H1 (cell line): ENCODE measurements at regions not wholly inside any gene's neighbourhood (a gene's known extent, or its start where the extent isn't known, plus 50 kb on each side); places are given as distances from the start of the nearest gene placed in this dataset.

Source experiments
- CTCF ChIA-PET: fragments of 300-600 bp; sonication (Branson Sonifier 250); formaldehyde crosslinking; loops from one replicate; lab custom pipeline; 2021; ENCODE audit not compliant: partially characterized antibody; lab: Charles Lee
- POLR2A ChIA-PET: fragments of 300-600 bp; sonication (Branson Sonifier 250); formaldehyde crosslinking; loops from one replicate; lab custom pipeline; 2021; ENCODE audit warnings: inconsistent platforms; ENCODE audit not compliant: partially characterized antibody; lab: Charles Lee
- DNase-seq, 2 experiments: peaks; one replicate each; pipeline versions ENCODE4 v3.0.0 to v3.0.0-alpha.2; 2010 to 2022; ENCODE audit warnings: low spot score in 2 of 2, low read depth in 1 of 2, mixed read lengths in 1 of 2
- FAIRE-seq: peaks from 2 replicates; lab custom pipeline; 2011; peaks lifted over from hg19 to GRCh38; lab: Jason Lieb, UNC
- H2AFZ ChIP-seq: 2 replicates; pipeline ENCODE4 v1.8.1; 2012; ENCODE audit warnings: low read length, inconsistent platforms
- H2AK5ac ChIP-seq: 2 replicates; pipeline ENCODE4 v1.6.1; 2013; ENCODE audit warnings: low read depth, low read length
- H2BK120ac ChIP-seq: replicated peaks from 2 replicates; pipeline ENCODE3; 2013; ENCODE audit warnings: low read depth, low read length, inconsistent platforms
- H2BK12ac ChIP-seq: 2 replicates; pipeline ENCODE4 v1.6.1; 2013; ENCODE audit warnings: low read depth, low read length
- H2BK15ac ChIP-seq: 2 replicates; pipeline ENCODE4 v1.6.1; 2013; ENCODE audit warnings: low read length
- H2BK20ac ChIP-seq: 2 replicates; pipeline ENCODE4 v1.6.1; 2013; ENCODE audit warnings: low read length
- H2BK5ac ChIP-seq: 2 replicates; pipeline ENCODE4 v1.6.1; 2013; ENCODE audit warnings: low read depth, low read length
- H3K14ac ChIP-seq: 2 replicates; pipeline ENCODE4 v1.6.1; 2013; ENCODE audit warnings: inconsistent platforms; ENCODE audit not compliant: insufficient read length
- H3K18ac ChIP-seq: 2 replicates; pipeline ENCODE4 v1.6.1; 2013; ENCODE audit warnings: low read length; ENCODE audit errors: extremely low read depth
- H3K23ac ChIP-seq: 2 replicates; pipeline ENCODE4 v1.6.1; 2013; ENCODE audit warnings: inconsistent platforms; ENCODE audit not compliant: insufficient read length
- H3K23me2 ChIP-seq: 2 replicates; pipeline ENCODE4 v1.6.1; 2013; ENCODE audit warnings: low read depth, low read length
- H3K27ac ChIP-seq: 2 replicates; pipeline ENCODE4 v1.6.1; 2011; ENCODE audit warnings: low read depth, low read length, inconsistent platforms
- H3K27me3 ChIP-seq, 4 experiments: replicated peaks in 1 of 4; 1 replicate in 1 of 4; 2 replicates in 3 of 4; pipeline versions ENCODE4 v1.6.1 to v1.8.1; 2011 to 2013; ENCODE audit warnings: low read length in 3 of 4, mild to moderate bottlenecking in 3 of 4, inconsistent platforms in 2 of 4, mixed read lengths in 2 of 4, moderate library complexity in 1 of 4; ENCODE audit not compliant: control insufficient read depth in 3 of 4, insufficient read depth in 3 of 4; ENCODE audit errors: extremely low read depth in 1 of 4
- H3K36me3 ChIP-seq, 4 experiments: 2 replicates each; pipeline versions ENCODE4 v1.6.1 to v1.8.1; 2011 to 2013; ENCODE audit warnings: mild to moderate bottlenecking in 4 of 4, low read length in 3 of 4, moderate library complexity in 2 of 4, control low read depth in 1 of 4, inconsistent platforms in 1 of 4; ENCODE audit not compliant: insufficient read depth in 4 of 4, control insufficient read depth in 2 of 4
- H3K4ac ChIP-seq: replicated peaks from 2 replicates; pipeline ENCODE3; 2013; ENCODE audit warnings: low read length, low read depth, mixed read lengths, inconsistent platforms; ENCODE audit not compliant: insufficient read length
- H3K4me1 ChIP-seq, 4 experiments: replicated peaks in 1 of 4; 1 replicate in 1 of 4; 2 replicates in 3 of 4; pipeline versions ENCODE4 v1.6.1 to v1.8.1; 2011 to 2013; ENCODE audit warnings: low read length in 3 of 4, inconsistent platforms in 2 of 4, mixed read lengths in 1 of 4; ENCODE audit not compliant: insufficient read depth in 4 of 4, control insufficient read depth in 3 of 4
- H3K4me2 ChIP-seq, 2 experiments: 2 replicates each; pipeline versions ENCODE4 v1.6.1 to v1.8.1; 2011 to 2013; ENCODE audit warnings: low read depth in 2 of 2, low read length in 2 of 2, control low read depth in 1 of 2, inconsistent platforms in 1 of 2, mild to moderate bottlenecking in 1 of 2; ENCODE audit not compliant: insufficient read depth in 1 of 2
- H3K4me3 ChIP-seq, 4 experiments: fragments of 200-600, 300-600 bp in 1 of 4; sonication (generic), shearing (Covaris generic), sonication (Bioruptor Twin) in 1 of 4; 2 replicates each; pipeline versions ENCODE4 v1.5.1 to v1.8.1; 2011 to 2016; ENCODE audit warnings: low read length in 4 of 4, low read depth in 3 of 4, control low read depth in 2 of 4, inconsistent platforms in 2 of 4, mild to moderate bottlenecking in 2 of 4, mixed read lengths in 1 of 4, moderate library complexity in 1 of 4; ENCODE audit not compliant: insufficient read depth in 2 of 4; ENCODE audit errors: extremely low read depth in 1 of 4
- H3K56ac ChIP-seq: replicated peaks from 2 replicates; pipeline ENCODE3; 2013; ENCODE audit warnings: low read depth, mild to moderate bottlenecking, mixed read lengths, low read length, inconsistent platforms; ENCODE audit not compliant: insufficient read length
- H3K79me1 ChIP-seq: 2 replicates; pipeline ENCODE4 v1.6.1; 2013; ENCODE audit warnings: low read depth, low read length, control low read depth
- H3K79me2 ChIP-seq, 2 experiments: 2 replicates each; pipeline versions ENCODE4 v1.6.1 to v1.8.1; 2012 to 2013; ENCODE audit warnings: low read length in 2 of 2, mild to moderate bottlenecking in 2 of 2, inconsistent platforms in 1 of 2; ENCODE audit not compliant: insufficient read depth in 2 of 2, control insufficient read depth in 1 of 2
- H3K9ac ChIP-seq, 4 experiments: replicated peaks in 1 of 4; 1 replicate in 1 of 4; 2 replicates in 3 of 4; pipeline versions ENCODE4 v1.6.1 to v1.8.1; 2011 to 2013; ENCODE audit warnings: low read depth in 3 of 4, low read length in 3 of 4, control low read depth in 2 of 4, mild to moderate bottlenecking in 2 of 4, moderate library complexity in 2 of 4, inconsistent platforms in 1 of 4; ENCODE audit errors: extremely low read depth in 1 of 4
- H3K9me3 ChIP-seq, 2 experiments: 2 replicates each; pipeline versions ENCODE4 v1.6.1 to v1.8.1; 2012 to 2013; ENCODE audit warnings: mild to moderate bottlenecking in 2 of 2, moderate library complexity in 2 of 2, control low read depth in 1 of 2, inconsistent platforms in 1 of 2, low read depth in 1 of 2, low read length in 1 of 2, mixed read lengths in 1 of 2; ENCODE audit not compliant: insufficient read depth in 2 of 2
- H4K20me1 ChIP-seq, 2 experiments: replicated peaks in 1 of 2; 2 replicates each; pipeline versions ENCODE3 to v1.8.1; 2011 to 2013; ENCODE audit warnings: inconsistent platforms in 2 of 2, low read length in 2 of 2, mild to moderate bottlenecking in 1 of 2; ENCODE audit not compliant: insufficient read depth in 2 of 2, control insufficient read depth in 1 of 2
- H4K5ac ChIP-seq: 2 replicates; pipeline ENCODE4 v1.6.1; 2013; ENCODE audit warnings: low read length, low read depth, mixed read lengths, inconsistent platforms; ENCODE audit not compliant: insufficient read length
- H4K8ac ChIP-seq: 2 replicates; pipeline ENCODE4 v1.8.0; 2013; ENCODE audit warnings: mild to moderate bottlenecking, moderate library complexity, low read length, inconsistent platforms; ENCODE audit not compliant: insufficient read depth; ENCODE audit errors: extremely low read depth
- H4K91ac ChIP-seq: replicated peaks from 2 replicates; pipeline ENCODE3; 2013; ENCODE audit warnings: low read length, mixed read lengths, inconsistent platforms; ENCODE audit not compliant: insufficient read length
- BACH1 ChIP-seq: IDR thresholded peaks from 2 replicates; pipeline ENCODE4 v1.6.1; 2012; ENCODE audit warnings: low read length, improper control_type of control experiment
- CBX8 ChIP-seq: fragments of 300-800, 300-1000 bp; sonication (generic); IDR thresholded peaks from 2 replicates; pipeline ENCODE4 v1.7.1; 2016; ENCODE audit warnings: low read depth, low read length, borderline replicate concordance
- CTCF ChIP-seq, 3 experiments: IDR thresholded peaks; 1 replicate in 2 of 3; 2 replicates in 1 of 3; pipeline versions ENCODE4 v1.5.1 to v1.6.1; 2011; ENCODE audit warnings: low read length in 3 of 3, mild to moderate bottlenecking in 3 of 3, inconsistent platforms in 2 of 3, low read depth in 1 of 3, moderate library complexity in 1 of 3; ENCODE audit not compliant: insufficient read depth in 1 of 3; ENCODE audit errors: control extremely low read depth in 1 of 3
- GTF2F1 ChIP-seq: IDR thresholded peaks from 2 replicates; pipeline ENCODE4 v1.6.1; 2012; ENCODE audit warnings: low read depth, low read length, improper control_type of control experiment, borderline replicate concordance
- KDM5A ChIP-seq: fragments of 200-600 bp; IDR thresholded peaks from 2 replicates; pipeline ENCODE4 v1.7.1; 2012; ENCODE audit warnings: mild to moderate bottlenecking, low read length, inconsistent platforms, mixed read lengths
- MAFK ChIP-seq: IDR thresholded peaks from 2 replicates; pipeline ENCODE4 v1.6.1; 2012; ENCODE audit warnings: low read depth, mild to moderate bottlenecking, improper control_type of control experiment, low read length
- RXRA ChIP-seq: IDR thresholded peaks from 2 replicates; pipeline ENCODE4 v1.6.1; 2011; ENCODE audit warnings: low read depth, mild to moderate bottlenecking, low read length, moderate library complexity; ENCODE audit not compliant: insufficient read depth
- SIRT6 ChIP-seq: IDR thresholded peaks from one replicate; pipeline ENCODE4 v1.7.1; 2012; ENCODE audit warnings: low read length, inconsistent platforms
- SIX5 ChIP-seq: IDR thresholded peaks from 2 replicates; pipeline ENCODE4 v1.6.1; 2011; ENCODE audit warnings: mild to moderate bottlenecking, low read depth, low read length
- SP1 ChIP-seq: IDR thresholded peaks from 2 replicates; pipeline ENCODE4 v1.6.1; 2011; ENCODE audit warnings: low read depth, low read length
- SP2 ChIP-seq: IDR thresholded peaks from 2 replicates; pipeline ENCODE4 v1.6.1; 2012; ENCODE audit warnings: mild to moderate bottlenecking, low read length, inconsistent platforms
- TAF1 ChIP-seq: IDR thresholded peaks from 2 replicates; pipeline ENCODE4 v1.6.1; 2011; ENCODE audit warnings: mild to moderate bottlenecking, low read depth, low read length
- WGBS, 2 experiments: shearing (Covaris generic) in 1 of 2; methylation state at CpG; one replicate each; pipeline versions ENCODE4 v1.1.6 to v1.1.7; 2013 to 2015; ENCODE audit warnings: low lambda C conversion rate in 2 of 2, mixed read lengths in 2 of 2, inconsistent platforms in 1 of 2, low coverage in 1 of 2, missing lambda C conversion rate in 1 of 2; ENCODE audit not compliant: insufficient replicate concordance in 2 of 2, insufficient coverage in 1 of 2, insufficient read length in 1 of 2; ENCODE audit errors: extremely low coverage in 1 of 2, missing lambda C conversion rate in 1 of 2; 5-methylcytosine and 5-hydroxymethylcytosine counted together

DNA sequence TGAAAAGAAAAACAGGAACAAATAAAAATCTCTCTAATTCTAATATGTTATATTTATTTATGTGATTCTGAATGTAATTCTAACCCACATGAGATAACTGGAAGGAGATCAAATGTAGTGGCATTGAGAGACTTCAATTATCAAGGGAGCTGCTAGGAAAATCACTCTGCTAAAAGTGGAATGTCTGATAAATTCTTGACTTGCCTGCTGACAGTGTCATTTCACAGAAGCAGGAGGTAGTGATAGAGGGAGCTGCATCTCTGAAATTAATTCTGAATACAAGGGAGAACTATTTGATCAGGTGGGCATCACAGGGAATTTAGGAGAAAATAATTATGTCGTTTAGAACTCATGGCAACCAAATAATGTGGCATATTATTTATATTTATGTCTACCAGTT is 303.6 kb downstream of the BCAT1 start:
- no peaks in the 10 kb centered on the region for H3K36me3 ChIP-seq
- no peak overlapping the region for H4K91ac ChIP-seq
- no peak overlapping the region for H3K27ac ChIP-seq
- ChIA-PET POLR2A (no interaction called here), CTCF (interaction anchor here (0.7 to 1.8 kb wide), 2 partner anchors 134 to 531 kb away, joined by 3 to 4 read pairs; no protein-coding TSS in a partner anchor)
- no peaks in the 10 kb centered on the region for H3K79me2 ChIP-seq
- no peak overlapping the region for H3K4me3 ChIP-seq
- H2BK12ac ChIP-seq, result no peak overlapping the region
- WGBS, 2 experiments, result 88% methylated on average over 1 of the region's 1 CpG; no CpG with 5 or more reads in 1 of the 2 experiments
- H3K4me2 ChIP-seq, result no peak overlapping the region
- H3K4ac ChIP-seq, result no peak overlapping the region
- FAIRE-seq, result no peak
- H2BK5ac ChIP-seq, result no peak overlapping the region
- no peak overlapping the region for H3K14ac ChIP-seq
- H3K9ac ChIP-seq, result no peak overlapping the region
- no peak overlapping the region for H2BK15ac ChIP-seq
- no peak overlapping the region for H2AFZ ChIP-seq
- no peaks in the 10 kb centered on the region for H3K27me3 ChIP-seq
- no peaks in the 10 kb centered on the region for H4K20me1 ChIP-seq
- TF ChIP-seq MAFK (no peak), RXRA (no peak), GTF2F1 (no peak), SP2 (no peak), KDM5A (no peak), TAF1 (no peak), SIX5 (no peak), SP1 (no peak), SIRT6 (no peak), CTCF (IDR thresholded peaks at IDR 0.05; ENCODE audit: control extremely low read depth in 1 of 3, insufficient read depth in 1 of 3, low read depth in 1 of 3, low read length in 3 of 3) (no peak), BACH1 (no peak), CBX8 (no peak)
- no peak overlapping the region for H3K56ac ChIP-seq
- no peak overlapping the region for H2BK120ac ChIP-seq
- H4K5ac ChIP-seq, result no peak overlapping the region
- H3K23me2 ChIP-seq, result no peaks in the 10 kb centered on the region
- H3K18ac ChIP-seq, result no peak overlapping the region
- H2BK20ac ChIP-seq, result no peak overlapping the region
- no peak for DNase-seq
- H2AK5ac ChIP-seq, result no peak overlapping the region
- H3K4me1 ChIP-seq, result no peaks in the 10 kb centered on the region
- H3K79me1 ChIP-seq, result no peaks in the 10 kb centered on the region
- no peak overlapping the region for H4K8ac ChIP-seq
- no peak overlapping the region for H3K23ac ChIP-seq
- no peaks in the 10 kb centered on the region for H3K9me3 ChIP-seq
